ENCODE measurements at regions not wholly inside any gene's neighbourhood (a gene's known extent, or its start where the extent isn't known, plus 50 kb on each side); places are given as distances from the start of the nearest gene placed in this dataset.
A peak's percentile ranks its signal among the peaks of the same experiment; 100 is the strongest.

DNA sequence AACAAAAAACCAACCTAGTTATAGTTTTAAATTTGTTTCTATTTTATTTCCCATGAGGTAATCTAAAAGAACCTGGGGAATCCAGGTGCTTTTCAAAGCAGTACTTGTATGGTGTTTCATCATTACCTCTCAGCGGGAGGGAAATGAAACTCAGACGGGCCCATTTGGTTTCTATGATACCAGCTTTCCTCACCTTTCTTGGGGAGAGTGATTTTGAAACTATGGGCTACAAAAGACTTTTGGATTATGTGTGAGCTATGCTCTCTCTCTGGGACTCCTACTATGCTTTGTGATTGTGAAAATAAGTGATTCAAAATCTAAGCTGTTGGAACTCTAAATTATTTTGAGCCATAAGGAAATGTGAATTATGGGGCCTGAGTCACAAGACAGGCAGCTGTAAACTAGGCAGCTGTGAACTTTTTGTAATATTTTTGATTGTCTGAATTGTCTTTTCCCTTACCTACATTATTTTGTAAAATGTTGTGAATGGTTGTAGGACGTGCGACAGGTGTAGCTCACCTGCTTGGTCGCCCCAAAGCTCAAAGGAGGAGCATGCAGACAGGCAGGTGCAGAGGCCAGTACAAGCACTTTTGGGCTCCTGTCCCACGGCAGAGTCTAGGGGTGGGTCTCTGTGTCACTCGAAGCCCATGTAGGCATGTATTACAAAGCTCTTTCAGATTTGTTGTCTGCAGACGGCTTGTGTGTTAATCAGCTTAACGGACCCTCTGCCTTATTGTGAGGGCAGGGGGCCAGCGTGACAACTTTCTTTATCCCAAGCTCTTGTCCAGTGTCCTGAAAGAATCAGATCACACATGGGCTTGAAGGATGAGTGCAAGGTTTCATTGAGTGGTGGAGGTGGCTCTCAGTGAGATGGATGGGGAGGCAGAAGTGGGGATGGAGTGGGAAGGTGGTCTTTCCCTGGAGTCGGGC, 64.8 kb upstream of the BACH1 start:
- Histone ChIP-seq H3K27ac (replicated peaks) (no peak overlapping the region), H3K4me1 (peaks cover 22% of the 10 kb centered on the region), H3K27me3 (ENCODE audit: low read depth) (no peaks in the 10 kb centered on the region), H3K9me3 (replicated peaks) (no peaks in the 10 kb centered on the region), H3K4me3 (no peak overlapping the region), H3K36me3 (no peaks in the 10 kb centered on the region)
- intact Hi-C loops (cut with micrococcal nuclease): no loop called here
- TF ChIP-seq, protein P1, sequence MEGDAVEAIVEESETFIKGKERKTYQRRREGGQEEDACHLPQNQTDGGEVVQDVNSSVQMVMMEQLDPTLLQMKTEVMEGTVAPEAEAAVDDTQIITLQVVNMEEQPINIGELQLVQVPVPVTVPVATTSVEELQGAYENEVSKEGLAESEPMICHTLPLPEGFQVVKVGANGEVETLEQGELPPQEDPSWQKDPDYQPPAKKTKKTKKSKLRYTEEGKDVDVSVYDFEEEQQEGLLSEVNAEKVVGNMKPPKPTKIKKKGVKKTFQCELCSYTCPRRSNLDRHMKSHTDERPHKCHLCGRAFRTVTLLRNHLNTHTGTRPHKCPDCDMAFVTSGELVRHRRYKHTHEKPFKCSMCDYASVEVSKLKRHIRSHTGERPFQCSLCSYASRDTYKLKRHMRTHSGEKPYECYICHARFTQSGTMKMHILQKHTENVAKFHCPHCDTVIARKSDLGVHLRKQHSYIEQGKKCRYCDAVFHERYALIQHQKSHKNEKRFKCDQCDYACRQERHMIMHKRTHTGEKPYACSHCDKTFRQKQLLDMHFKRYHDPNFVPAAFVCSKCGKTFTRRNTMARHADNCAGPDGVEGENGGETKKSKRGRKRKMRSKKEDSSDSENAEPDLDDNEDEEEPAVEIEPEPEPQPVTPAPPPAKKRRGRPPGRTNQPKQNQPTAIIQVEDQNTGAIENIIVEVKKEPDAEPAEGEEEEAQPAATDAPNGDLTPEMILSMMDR (IDR thresholded peaks at IDR 0.05; ENCODE audit: borderline replicate concordance): no peak
- no peak for DNase-seq

DNA sequence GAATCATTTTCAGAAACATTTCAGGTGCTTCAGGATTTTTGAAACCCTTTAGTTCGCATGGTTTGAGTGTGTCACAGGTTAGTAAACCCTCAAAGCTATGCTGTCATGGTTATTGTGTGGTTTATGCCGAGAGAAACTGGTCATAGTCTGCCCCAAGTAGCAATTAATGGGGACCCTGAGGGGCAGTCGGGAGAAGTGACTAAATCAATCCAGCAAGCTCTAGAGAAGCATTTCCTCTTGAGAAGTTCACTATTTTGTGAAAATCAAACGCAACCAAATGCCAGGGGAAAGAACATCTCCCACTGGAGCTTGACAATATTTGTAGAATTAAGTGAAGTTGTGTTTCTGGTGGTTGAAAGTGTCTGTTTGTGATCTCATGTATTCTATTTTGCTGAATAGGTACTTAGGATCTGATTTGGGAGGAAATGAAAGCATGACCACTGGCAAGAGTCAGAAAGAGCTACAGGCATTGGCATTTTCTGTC, 63.0 kb upstream of the BACH1 start:
- intact Hi-C loops (cut with micrococcal nuclease): no loop called here
- Histone ChIP-seq H3K36me3 (no peaks in the 10 kb centered on the region), H3K4me1 (peaks cover 22% of the 10 kb centered on the region), H3K27ac (replicated peaks) (no peak overlapping the region), H3K4me3 (no peak overlapping the region), H3K9me3 (replicated peaks) (no peaks in the 10 kb centered on the region), H3K27me3 (ENCODE audit: low read depth) (no peaks in the 10 kb centered on the region)
- no peak for DNase-seq
- TF ChIP-seq, protein P1 (IDR thresholded peaks at IDR 0.05; ENCODE audit: borderline replicate concordance): no peak

GRCh38 chr21:29236201-29236600, 62.5 kb upstream of the BACH1 start:
- H3K4me3 ChIP-seq: no peak overlapping the region
- no peak overlapping the region for H3K27ac ChIP-seq (replicated peaks)
- TF ChIP-seq, protein P1 (IDR thresholded peaks at IDR 0.05; ENCODE audit: borderline replicate concordance): no peak
- no peaks in the 10 kb centered on the region for H3K27me3 ChIP-seq (ENCODE audit: low read depth)
- DNase-seq: no peak
- H3K36me3 ChIP-seq: no peaks in the 10 kb centered on the region
- no peaks in the 10 kb centered on the region for H3K9me3 ChIP-seq (replicated peaks)
- intact Hi-C loops (cut with micrococcal nuclease): no loop called here
- H3K4me1 ChIP-seq: peaks cover 22% of the 10 kb centered on the region

- Histone ChIP-seq H3K9me3 (replicated peaks) (no peaks in the 10 kb centered on the region), H3K36me3 (no peaks in the 10 kb centered on the region), H3K27ac (replicated peaks) (peak overlapping the region; percentile 9), H3K27me3 (ENCODE audit: low read depth) (no peaks in the 10 kb centered on the region), H3K4me3 (no peak overlapping the region), H3K4me1 (peaks cover 22% of the 10 kb centered on the region)
- intact Hi-C loops (cut with micrococcal nuclease): no loop called here
- TF ChIP-seq, protein P1 (IDR thresholded peaks at IDR 0.05; ENCODE audit: borderline replicate concordance): no peak
- peak; percentile 18 for DNase-seq
Observed at GRCh38 chr21:29237110-29238052, 61.3 kb upstream of the BACH1 start.
